AML-193 (cell line): ENCODE measurements at regions not wholly inside any gene's neighbourhood (a gene's known extent, or its start where the extent isn't known, plus 50 kb on each side); places are given as distances from the start of the nearest gene placed in this dataset.

Source experiments
- DNase-seq, 2 experiments: peaks; one replicate each; lab custom pipeline; 2025; lab: John Stamatoyannopoulos, UW

GRCh38 chr17:77458202-77459017, 317.6 kb downstream of the SEC14L1 start:
- DNase-seq: no peak

- no peak for DNase-seq
Measured at GRCh38 chr17:77459018-77459755, 318.4 kb downstream of the SEC14L1 start.

- DNase-seq: peak; percentile 66 to 67
Measured at GRCh38 chr17:77460514-77461046, 319.8 kb downstream of the SEC14L1 start.

- DNase-seq: no peak
Measured at GRCh38 chr17:77461277-77462057, 320.7 kb downstream of the SEC14L1 start.

- DNase-seq: no peak
Measured at GRCh38 chr17:77462090-77462489, 321.3 kb downstream of the SEC14L1 start.

DNA sequence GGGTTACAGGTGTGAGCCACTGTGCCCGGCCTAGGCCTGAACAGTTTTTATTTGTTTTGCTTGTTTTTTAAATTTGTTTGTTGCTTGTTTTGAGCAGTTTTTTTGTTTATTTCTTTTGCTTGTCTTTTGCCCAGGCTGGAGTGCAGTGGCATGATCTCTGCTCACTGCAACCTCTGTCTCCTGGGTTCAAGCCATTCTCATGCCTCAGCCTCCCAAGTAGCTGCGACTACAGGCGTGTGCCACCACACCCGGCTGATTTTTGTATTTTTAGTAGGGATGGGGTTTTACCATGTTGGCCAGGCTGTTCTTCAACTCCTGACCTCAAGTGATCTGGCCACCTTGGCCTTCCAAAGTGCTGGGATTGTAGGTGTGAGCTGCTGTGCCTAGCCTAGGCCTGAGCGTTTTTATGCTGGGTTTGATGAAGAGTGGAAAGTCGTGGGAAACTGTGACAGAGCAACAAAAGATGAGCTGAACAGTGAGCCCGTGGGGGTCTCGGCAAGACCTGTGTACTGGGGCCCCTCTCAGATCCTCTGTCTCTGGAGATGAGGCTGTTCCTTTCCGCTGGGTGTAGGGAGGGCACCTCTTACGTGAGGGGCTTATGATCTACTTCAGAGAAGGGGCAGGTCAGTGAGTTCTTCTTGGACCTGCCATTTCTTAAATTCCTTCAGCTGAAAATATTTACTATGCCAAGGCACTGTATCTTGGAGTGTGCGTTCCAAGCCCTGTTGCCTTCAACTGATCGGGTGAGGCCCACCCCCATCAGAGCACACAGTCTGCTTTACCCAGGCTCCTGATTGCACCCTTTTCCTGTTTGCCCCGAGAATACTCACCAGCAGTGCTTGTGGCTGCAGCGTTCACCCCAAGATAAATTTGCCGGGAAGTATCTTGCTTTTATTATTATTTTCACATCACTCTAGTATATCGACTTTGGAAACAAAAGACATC, 322.1 kb downstream of the SEC14L1 start:
- DNase-seq: no peak

DNA sequence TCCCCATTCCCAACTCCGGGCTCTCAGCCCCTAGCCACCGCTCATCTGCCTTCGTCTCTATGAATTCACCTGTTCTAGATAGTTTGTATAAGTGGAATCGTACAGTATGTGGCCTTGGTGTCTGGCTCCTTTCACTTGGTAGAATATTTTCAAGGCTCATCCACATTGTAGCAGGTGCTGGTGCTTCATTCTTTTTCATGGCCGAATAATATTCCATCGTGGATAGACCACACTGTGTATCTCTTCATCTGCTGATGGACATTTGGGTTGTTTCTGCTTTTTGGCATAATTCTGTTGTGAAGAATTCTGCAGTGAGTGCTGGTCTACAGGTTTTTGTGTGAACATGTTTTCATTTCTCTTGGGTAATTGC, 324.2 kb downstream of the SEC14L1 start:
- DNase-seq: no peak

- peak; percentile 98 to 99 for DNase-seq
Measured at GRCh38 chr17:77465358-77466041, 324.7 kb downstream of the SEC14L1 start.

DNA sequence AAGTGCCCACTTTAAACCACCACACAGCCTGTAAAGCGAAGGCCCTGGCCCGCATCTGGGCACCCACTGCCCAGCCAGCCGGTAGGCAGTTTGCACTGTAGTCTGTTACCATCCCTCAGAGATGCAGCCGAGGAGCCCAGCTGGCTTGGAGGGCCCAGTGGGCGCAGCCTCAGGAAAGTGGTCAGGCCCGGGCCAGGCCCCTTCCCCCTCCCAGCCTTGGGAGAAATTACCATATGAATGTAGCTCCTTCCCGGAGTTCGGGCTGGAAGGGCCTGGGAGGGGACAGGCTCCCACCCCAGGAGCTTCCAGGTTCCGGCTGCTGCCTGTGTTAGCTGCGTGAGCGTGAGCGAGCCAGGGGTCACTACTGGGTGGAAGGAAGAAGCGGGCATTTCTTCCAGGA, 325.4 kb downstream of the SEC14L1 start:
- DNase-seq: no peak

DNA sequence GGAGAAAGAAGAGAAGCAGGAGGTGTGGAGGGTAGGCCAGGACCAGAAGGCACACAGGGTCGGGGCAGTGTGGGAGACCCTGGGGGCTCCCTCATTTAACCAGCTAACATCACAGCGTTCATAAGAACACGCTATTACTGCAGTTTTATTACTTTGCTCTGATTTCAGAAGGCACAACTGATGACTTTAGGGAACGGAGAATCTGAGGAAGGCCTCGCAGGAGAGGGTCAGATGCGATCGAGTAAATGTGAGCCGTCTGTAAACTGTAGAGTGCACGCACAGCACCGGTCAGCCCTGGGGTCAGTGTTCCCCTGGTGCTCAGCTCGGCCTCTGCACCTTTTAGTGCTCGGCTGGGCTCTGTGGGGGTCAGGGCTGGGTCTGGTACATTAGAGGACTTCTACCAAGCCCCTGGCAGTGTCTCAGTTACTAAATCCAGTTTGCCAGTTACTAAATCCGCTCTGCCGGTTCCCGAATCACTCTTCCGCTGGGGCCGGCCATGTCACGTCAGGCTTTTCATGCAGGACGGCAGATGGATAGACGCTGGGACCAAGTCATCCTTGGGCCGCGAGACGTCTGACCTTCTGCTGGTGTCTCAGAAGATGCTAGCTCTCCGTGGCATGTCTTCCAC, 325.9 kb downstream of the SEC14L1 start:
- no peak for DNase-seq

- DNase-seq: no peak
Measured at GRCh38 chr17:77467521-77467920, 326.8 kb downstream of the SEC14L1 start.

GRCh38 chr17:77468897-77469296, 328.1 kb downstream of the SEC14L1 start:
- DNase-seq: no peak

- no peak for DNase-seq
Measured at GRCh38 chr17:77470330-77470786, 329.6 kb downstream of the SEC14L1 start.

GRCh38 chr17:77470800-77471733, 330.3 kb downstream of the SEC14L1 start:
- DNase-seq: no peak

GRCh38 chr17:77471984-77472461, 331.3 kb downstream of the SEC14L1 start:
- DNase-seq: no peak

DNA sequence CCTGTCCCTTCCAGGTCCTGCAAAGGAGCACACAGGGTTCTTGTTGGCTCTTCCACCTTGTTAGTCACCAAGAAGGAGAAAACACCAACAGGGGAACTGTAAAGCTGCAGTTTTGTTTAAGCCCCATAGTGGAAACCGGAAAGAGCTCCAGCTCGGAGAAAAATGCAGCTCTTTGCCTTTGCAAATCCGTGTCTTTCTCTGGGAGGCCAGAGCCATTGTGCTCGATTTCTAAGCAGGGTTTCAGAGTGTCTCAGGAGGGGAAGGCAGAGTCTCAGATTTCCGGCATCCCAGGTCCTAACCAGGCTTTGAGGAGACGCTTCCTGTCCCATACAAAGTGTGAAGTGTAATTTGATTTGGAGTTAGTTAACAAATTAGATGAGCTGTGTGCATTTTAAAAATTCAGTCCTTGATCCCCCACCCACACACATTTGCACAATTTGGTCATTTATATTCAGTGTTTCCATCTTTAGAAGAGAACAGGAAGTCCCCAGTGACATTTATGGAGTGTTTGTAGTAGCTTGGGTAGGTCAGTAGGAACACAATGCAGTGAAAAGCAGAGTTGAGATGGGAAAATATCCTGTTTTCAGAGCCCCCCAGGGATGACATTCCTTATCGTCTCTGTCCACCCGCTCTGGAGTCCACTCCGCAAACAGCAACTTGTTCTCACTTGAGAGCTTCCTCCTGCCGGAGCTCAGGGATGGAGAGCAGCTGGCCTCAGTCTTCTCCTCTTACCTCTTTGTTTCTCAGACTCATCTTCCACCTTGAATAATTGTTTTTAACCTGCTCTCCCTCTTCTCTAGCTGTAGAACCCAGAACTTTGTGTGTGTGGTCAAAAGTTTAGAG, 331.9 kb downstream of the SEC14L1 start:
- no peak for DNase-seq

DNA sequence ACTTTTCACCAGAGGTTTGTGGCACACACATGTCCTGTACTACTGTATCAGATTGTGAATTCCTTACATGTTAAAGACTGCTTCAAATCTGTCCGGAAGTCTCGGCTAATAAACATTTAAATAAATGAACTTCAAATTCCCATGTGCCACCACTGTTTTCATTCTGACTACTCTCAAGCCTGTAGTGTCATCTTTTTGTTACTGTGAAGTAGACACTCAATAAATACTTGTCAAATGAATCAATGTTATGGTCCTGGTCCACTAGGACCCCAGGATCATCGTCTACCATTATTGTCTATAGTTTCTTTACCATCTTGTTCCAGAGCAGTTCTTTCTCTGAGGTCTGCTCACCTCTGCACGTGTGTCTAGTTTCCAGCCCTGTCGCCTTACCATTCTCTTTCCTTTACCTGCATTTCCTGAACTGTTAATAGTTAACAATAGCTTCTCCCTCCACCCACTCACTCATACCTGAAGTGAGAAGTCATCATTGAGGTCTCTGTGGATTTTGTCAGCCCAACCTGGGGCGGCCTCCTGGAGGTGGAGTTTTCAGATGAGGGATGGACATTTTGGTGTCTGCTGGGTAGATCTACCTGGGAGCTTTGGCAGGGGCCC, 333.0 kb downstream of the SEC14L1 start:
- DNase-seq: no peak
